A549 (cell line): ENCODE measurements at regions not wholly inside any gene's neighbourhood (a gene's known extent, or its start where the extent isn't known, plus 50 kb on each side); places are given as distances from the start of the nearest gene placed in this dataset.

Experiments used
- BHLHE40 ChIP-seq: IDR thresholded peaks from 2 replicates; pipeline ENCODE4 v1.6.1; 2012; ENCODE audit warnings: low read depth, low read length, inconsistent platforms
- CBX8 ChIP-seq: fragments of 200-600 bp; sonication (generic); IDR thresholded peaks from 2 replicates; pipeline ENCODE4 v1.6.1; 2016
- CHD2 ChIP-seq: fragments of 150-350 bp; IDR thresholded peaks from 2 replicates; pipeline ENCODE4 v1.6.1; 2014; ENCODE audit warnings: low read length; ENCODE audit not compliant: partially characterized antibody
- CTCF ChIP-seq: fragments of >200 bp; sonication (Bioruptor Twin); formaldehyde crosslinking; IDR thresholded peaks from 3 replicates; pipeline ENCODE4 v1.5.1; 2016
- ELK1 ChIP-seq: fragments of 150-350 bp; IDR thresholded peaks from 2 replicates; pipeline ENCODE4 v1.6.1; 2014; ENCODE audit warnings: low read depth, mild to moderate bottlenecking, low read length
- EP300 ChIP-seq, 2 experiments: fragments of >200 bp; sonication (Bioruptor Twin); formaldehyde crosslinking; IDR thresholded peaks; 2 replicates in 1 of 2; 3 replicates in 1 of 2; pipeline ENCODE4 v1.6.1; 2016 to 2017
- PBX3 ChIP-seq: IDR thresholded peaks from 2 replicates; pipeline ENCODE4 v1.6.1; 2012
- POLR2A ChIP-seq: IDR thresholded peaks from 2 replicates; pipeline ENCODE4 v1.6.1; 2012; ENCODE audit warnings: mild to moderate bottlenecking, low read length
- RCOR1 ChIP-seq: fragments of 150-350 bp; IDR thresholded peaks from 2 replicates; pipeline ENCODE4 v1.6.1; 2014; ENCODE audit warnings: antibody characterized with exemption, low read length, low read depth
- REST ChIP-seq: fragments of 200-600 bp; sonication (generic); IDR thresholded peaks from 2 replicates; pipeline ENCODE4 v1.6.1; 2016; ENCODE audit warnings: antibody characterized with exemption, mild to moderate bottlenecking, moderate library complexity
- USF2 ChIP-seq: fragments of 450-650 bp; IDR thresholded peaks from 2 replicates; pipeline ENCODE4 v1.6.1; 2014; ENCODE audit warnings: antibody characterized with exemption
- ZNF302 ChIP-seq: fragments of 250-450 bp; sonication (Bioruptor Pico); IDR thresholded peaks from 2 replicates; pipeline ENCODE4 v1.9.0; 2021; ENCODE audit warnings: inconsistent platforms, mild to moderate bottlenecking, moderate library complexity
- ZSCAN20 ChIP-seq: fragments of 250-450 bp; sonication (Bioruptor Pico); IDR thresholded peaks from 2 replicates; pipeline ENCODE4 v1.8.0; 2022; ENCODE audit warnings: mild to moderate bottlenecking, moderate library complexity

- no peak for TF ChIP-seq CHD2
- TF ChIP-seq POLR2A = no peak
- TF ChIP-seq EP300 (IDR thresholded peaks at IDR 0.05) = no peak
- TF ChIP-seq PBX3 = no peak
- TF ChIP-seq REST = no peak
- no peak for TF ChIP-seq CTCF
- TF ChIP-seq ELK1 = no peak
- TF ChIP-seq RCOR1 = no peak
- TF ChIP-seq ZNF302 (CRISPR knock-in tag) = no peak
- no peak for TF ChIP-seq BHLHE40
- no peak for TF ChIP-seq USF2
- TF ChIP-seq ZSCAN20 (CRISPR knock-in tag) = no peak
- no peak for TF ChIP-seq CBX8
These were observed 185.2 kb upstream of the RGMA start for GRCh38 chr15:93274257-93274656.
